NB4 (cell line): ENCODE measurements at regions not wholly inside any gene's neighbourhood (a gene's known extent, or its start where the extent isn't known, plus 50 kb on each side); places are given as distances from the start of the nearest gene placed in this dataset.

ENCODE experiments used
- DNase-seq: peaks from one replicate; pipeline ENCODE4 v3.0.0; 2010; ENCODE audit warnings: low read depth
- H3K4me3 ChIP-seq: one replicate; pipeline ENCODE4 v1.5.1; 2011; ENCODE audit warnings: mild to moderate bottlenecking, low read depth, low read length, moderate library complexity
- MYC ChIP-seq: IDR thresholded peaks from 2 replicates; pipeline ENCODE4 v1.6.1; 2011; ENCODE audit warnings: low read depth, low read length
- POLR2A ChIP-seq: IDR thresholded peaks from 2 replicates; pipeline ENCODE4 v1.6.1; 2011; ENCODE audit warnings: mild to moderate bottlenecking; ENCODE audit not compliant: insufficient read length; ENCODE audit errors: extremely low read depth
- TF ChIP-seq, protein P1 (sequence below): IDR thresholded peaks from 2 replicates; pipeline ENCODE4 v1.6.1; 2011; ENCODE audit warnings: low read depth, low read length
- TF ChIP-seq, protein P2 (sequence below): IDR thresholded peaks from one replicate; pipeline ENCODE4 v1.5.1; 2012; ENCODE audit warnings: low read depth, low read length

DNA sequence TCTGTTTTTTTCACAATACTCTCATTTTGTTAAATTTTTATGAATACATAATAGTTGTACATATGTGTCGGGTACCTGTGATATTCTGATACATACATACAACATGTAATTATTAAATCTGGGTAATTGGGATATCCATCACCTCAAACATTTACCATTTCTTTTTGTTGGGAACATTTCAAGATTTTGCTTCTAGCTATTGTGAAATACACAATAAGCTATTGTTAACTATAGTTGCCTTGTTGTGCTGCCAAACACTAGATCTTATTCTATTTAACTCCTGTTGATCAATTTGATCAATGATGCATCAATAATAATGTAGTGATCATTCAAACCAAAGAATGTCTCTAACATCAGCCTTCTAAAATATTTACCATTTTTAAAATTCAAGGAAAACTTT lies 234.6 kb upstream of the NR5A2 start:
- TF ChIP-seq, protein P1, sequence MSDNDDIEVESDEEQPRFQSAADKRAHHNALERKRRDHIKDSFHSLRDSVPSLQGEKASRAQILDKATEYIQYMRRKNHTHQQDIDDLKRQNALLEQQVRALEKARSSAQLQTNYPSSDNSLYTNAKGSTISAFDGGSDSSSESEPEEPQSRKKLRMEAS: no peak
- TF ChIP-seq POLR2A (no peak), MYC (no peak)
- TF ChIP-seq, protein P2, sequence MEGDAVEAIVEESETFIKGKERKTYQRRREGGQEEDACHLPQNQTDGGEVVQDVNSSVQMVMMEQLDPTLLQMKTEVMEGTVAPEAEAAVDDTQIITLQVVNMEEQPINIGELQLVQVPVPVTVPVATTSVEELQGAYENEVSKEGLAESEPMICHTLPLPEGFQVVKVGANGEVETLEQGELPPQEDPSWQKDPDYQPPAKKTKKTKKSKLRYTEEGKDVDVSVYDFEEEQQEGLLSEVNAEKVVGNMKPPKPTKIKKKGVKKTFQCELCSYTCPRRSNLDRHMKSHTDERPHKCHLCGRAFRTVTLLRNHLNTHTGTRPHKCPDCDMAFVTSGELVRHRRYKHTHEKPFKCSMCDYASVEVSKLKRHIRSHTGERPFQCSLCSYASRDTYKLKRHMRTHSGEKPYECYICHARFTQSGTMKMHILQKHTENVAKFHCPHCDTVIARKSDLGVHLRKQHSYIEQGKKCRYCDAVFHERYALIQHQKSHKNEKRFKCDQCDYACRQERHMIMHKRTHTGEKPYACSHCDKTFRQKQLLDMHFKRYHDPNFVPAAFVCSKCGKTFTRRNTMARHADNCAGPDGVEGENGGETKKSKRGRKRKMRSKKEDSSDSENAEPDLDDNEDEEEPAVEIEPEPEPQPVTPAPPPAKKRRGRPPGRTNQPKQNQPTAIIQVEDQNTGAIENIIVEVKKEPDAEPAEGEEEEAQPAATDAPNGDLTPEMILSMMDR: no peak
- DNase-seq: no peak
- no peak overlapping the region for H3K4me3 ChIP-seq

DNA sequence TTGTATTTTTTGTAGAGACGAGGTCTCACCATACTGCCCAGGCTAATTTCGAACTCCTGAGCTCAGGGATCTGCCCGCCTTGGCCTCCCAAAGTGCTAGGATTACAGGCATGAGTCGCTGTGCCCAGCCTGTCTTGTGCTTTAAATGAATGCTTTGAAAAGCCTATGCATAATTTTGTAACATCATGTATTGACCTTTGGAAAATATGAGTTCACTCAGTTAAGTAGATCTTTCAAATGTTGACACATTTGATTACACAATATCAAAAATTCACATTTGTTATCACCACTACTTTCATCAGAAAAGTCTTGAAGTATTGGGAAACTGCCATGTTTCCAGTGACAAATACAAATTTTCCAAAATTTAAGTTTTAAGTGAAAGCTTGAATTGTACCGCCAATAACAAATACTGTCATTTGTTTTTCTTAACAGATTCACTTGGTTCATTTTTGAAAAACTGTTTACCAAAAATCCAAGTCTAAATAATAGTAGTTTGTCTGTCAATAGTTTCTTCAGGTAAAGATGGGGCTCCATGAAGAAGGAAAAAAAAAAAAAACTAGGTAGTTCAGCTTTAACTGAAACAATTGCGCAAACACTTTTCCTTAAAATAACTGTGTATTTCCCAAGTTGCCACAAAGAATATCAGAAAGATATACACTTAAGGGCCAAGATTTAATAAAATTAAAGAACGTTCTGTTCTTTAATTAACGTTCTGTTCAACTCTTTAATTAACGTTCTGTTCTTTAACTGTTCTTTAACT lies 233.2 kb upstream of the NR5A2 start:
- TF ChIP-seq, protein P1: no peak
- no peak for TF ChIP-seq POLR2A
- no peak for TF ChIP-seq MYC
- TF ChIP-seq, protein P2: no peak
- no peak for DNase-seq
- no peak overlapping the region for H3K4me3 ChIP-seq

DNA sequence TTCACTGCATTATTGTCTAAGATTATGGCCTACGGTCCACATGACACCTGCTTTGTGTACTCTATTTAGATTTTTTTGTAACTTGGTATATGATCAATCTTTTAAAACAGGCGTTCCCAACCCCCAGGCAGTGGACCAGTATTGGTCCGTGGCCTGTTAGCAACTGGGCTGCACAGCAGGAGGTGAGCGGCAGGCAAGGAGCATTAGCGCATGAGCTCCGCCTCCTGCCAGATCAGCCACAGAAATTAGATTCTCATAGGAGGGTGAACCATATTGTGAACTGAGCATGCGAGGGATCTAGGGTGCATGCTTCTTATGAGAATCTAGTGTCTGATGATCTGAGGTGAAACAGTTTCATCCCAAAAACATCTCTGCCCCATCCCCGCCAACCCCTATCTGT lies 228.4 kb upstream of the NR5A2 start:
- no peak for TF ChIP-seq POLR2A
- no peak for TF ChIP-seq MYC
- TF ChIP-seq, protein P1: no peak
- TF ChIP-seq, protein P2: no peak
- DNase-seq: no peak
- no peak overlapping the region for H3K4me3 ChIP-seq

DNA sequence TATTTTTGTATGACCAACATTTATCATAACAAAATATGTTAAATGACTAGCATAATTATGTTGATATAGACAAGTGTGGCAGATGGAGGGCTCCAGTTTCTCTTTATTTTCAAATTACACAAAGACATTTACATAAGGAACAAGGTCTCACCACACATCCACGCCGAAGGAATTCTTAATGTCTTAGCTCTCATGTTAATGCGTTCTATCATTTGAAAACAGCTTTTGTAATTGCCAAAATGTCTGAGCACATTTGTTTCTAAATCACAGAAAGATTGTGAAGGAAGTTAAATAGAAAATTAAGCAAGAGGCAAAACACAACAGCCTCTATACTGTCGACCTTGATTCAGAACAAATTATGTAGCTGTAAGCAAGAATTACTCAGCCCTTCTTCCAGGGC lies 223.0 kb upstream of the NR5A2 start:
- no peak overlapping the region for H3K4me3 ChIP-seq
- TF ChIP-seq, protein P2: no peak
- no peak for DNase-seq

DNA sequence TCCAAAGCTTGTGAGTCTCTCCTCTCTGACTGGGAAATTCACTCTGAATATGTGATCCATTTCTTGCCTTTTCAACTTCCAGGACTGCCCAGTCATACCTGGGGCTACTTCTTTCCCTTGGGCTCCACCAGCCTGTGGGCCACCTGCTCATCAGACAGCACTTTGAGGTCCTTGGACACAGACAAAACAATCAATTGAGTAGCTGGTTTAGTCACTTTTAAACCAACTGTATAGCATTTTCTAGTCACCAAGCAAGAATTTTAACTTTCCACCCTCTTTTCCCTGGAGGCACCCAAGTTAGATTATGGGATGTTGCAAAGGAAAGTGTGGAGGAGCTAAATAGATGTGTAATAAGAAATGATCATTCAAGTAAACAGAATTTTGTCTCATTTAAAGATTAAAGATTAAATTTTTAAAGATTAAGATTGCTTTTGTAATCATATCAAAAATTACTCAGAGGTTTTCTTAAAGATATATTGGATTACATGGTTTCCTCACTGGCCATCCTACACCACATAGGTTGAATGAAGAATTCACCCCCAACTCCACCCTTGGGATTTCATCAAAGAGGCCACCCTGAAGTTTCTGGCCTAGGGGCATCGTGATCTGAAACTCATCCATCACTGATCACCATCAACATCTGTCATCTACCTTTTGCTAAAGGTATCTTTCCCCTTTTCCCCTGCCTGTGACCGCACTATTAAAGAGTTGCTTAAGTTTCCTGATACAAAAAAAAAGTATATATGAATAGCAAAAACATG lies 219.2 kb upstream of the NR5A2 start:
- no peak overlapping the region for H3K4me3 ChIP-seq
- TF ChIP-seq, protein P1: no peak
- TF ChIP-seq POLR2A (no peak), MYC (no peak)
- TF ChIP-seq, protein P2: no peak
- DNase-seq: no peak
